ENCODE measurements at regions not wholly inside any gene's neighbourhood (a gene's known extent, or its start where the extent isn't known, plus 50 kb on each side); places are given as distances from the start of the nearest gene placed in this dataset.

- no peak overlapping the region for H3K4me3 ChIP-seq (ENCODE audit: insufficient read depth, low read length, poor library complexity, severe bottlenecking)
- no peak overlapping the region for H2AFZ ChIP-seq (ENCODE audit: low read depth, low read length, severe bottlenecking)
- no peaks in the 10 kb centered on the region for H3K36me3 ChIP-seq (ENCODE audit: low read length)
- H3K79me2 ChIP-seq (ENCODE audit: insufficient read depth, low read length), result no peaks in the 10 kb centered on the region
- no peak overlapping the region for H3K27ac ChIP-seq (ENCODE audit: low read depth, low read length)
- no peaks in the 10 kb centered on the region for H4K20me1 ChIP-seq (ENCODE audit: low read depth, low read length)
- no peak for TF ChIP-seq EZH2phosphoT487 (conservative IDR thresholded peaks at IDR 0.05; ENCODE audit: low read length)
- no peak for TF ChIP-seq CTCF (IDR thresholded peaks at IDR 0.05; ENCODE audit: insufficient read depth, low read length, poor library complexity, severe bottlenecking)
- H3K27me3 ChIP-seq (ENCODE audit: low read length), result no peaks in the 10 kb centered on the region
- H3K4me2 ChIP-seq (ENCODE audit: low read depth, low read length, poor library complexity, severe bottlenecking), result no peak overlapping the region
- no peaks in the 10 kb centered on the region for H3K9me2 ChIP-seq (replicated peaks; ENCODE audit: insufficient read depth, low read length)
- H3F3A ChIP-seq (ENCODE audit: insufficient read depth), result no peaks in the 10 kb centered on the region
- H3K9ac ChIP-seq (ENCODE audit: low read length), result no peak overlapping the region
- no peaks in the 10 kb centered on the region for H3K9me3 ChIP-seq (ENCODE audit: insufficient read depth, low read length)
Measured at GRCh38 chr3:140765246-140765645, 87.4 kb downstream of the TRIM42 start.

GRCh38 chr3:140766465-140766864 lies 88.6 kb downstream of the TRIM42 start:
- no peaks in the 10 kb centered on the region for H3K79me2 ChIP-seq (ENCODE audit: insufficient read depth, low read length)
- H3K9me3 ChIP-seq (ENCODE audit: insufficient read depth, low read length), result no peaks in the 10 kb centered on the region
- H2AFZ ChIP-seq (ENCODE audit: low read depth, low read length, severe bottlenecking), result no peak overlapping the region
- no peaks in the 10 kb centered on the region for H3F3A ChIP-seq (ENCODE audit: insufficient read depth)
- H3K4me2 ChIP-seq (ENCODE audit: low read depth, low read length, poor library complexity, severe bottlenecking), result no peak overlapping the region
- H3K27me3 ChIP-seq (ENCODE audit: low read length), result no peaks in the 10 kb centered on the region
- no peak overlapping the region for H3K4me3 ChIP-seq (ENCODE audit: insufficient read depth, low read length, poor library complexity, severe bottlenecking)
- H4K20me1 ChIP-seq (ENCODE audit: low read depth, low read length), result no peaks in the 10 kb centered on the region
- no peak for TF ChIP-seq EZH2phosphoT487 (conservative IDR thresholded peaks at IDR 0.05; ENCODE audit: low read length)
- no peak for TF ChIP-seq CTCF (IDR thresholded peaks at IDR 0.05; ENCODE audit: insufficient read depth, low read length, poor library complexity, severe bottlenecking)
- no peaks in the 10 kb centered on the region for H3K36me3 ChIP-seq (ENCODE audit: low read length)
- no peak overlapping the region for H3K9ac ChIP-seq (ENCODE audit: low read length)
- no peak overlapping the region for H3K27ac ChIP-seq (ENCODE audit: low read depth, low read length)
- H3K9me2 ChIP-seq (replicated peaks; ENCODE audit: insufficient read depth, low read length), result no peaks in the 10 kb centered on the region

GRCh38 chr3:140767566-140767965 lies 89.7 kb downstream of the TRIM42 start:
- H3F3A ChIP-seq (ENCODE audit: insufficient read depth), result no peaks in the 10 kb centered on the region
- H3K9me3 ChIP-seq (ENCODE audit: insufficient read depth, low read length), result no peaks in the 10 kb centered on the region
- H2AFZ ChIP-seq (ENCODE audit: low read depth, low read length, severe bottlenecking), result no peak overlapping the region
- no peaks in the 10 kb centered on the region for H3K36me3 ChIP-seq (ENCODE audit: low read length)
- no peak for TF ChIP-seq EZH2phosphoT487 (conservative IDR thresholded peaks at IDR 0.05; ENCODE audit: low read length)
- TF ChIP-seq CTCF (IDR thresholded peaks at IDR 0.05; ENCODE audit: insufficient read depth, low read length, poor library complexity, severe bottlenecking), result no peak
- no peaks in the 10 kb centered on the region for H4K20me1 ChIP-seq (ENCODE audit: low read depth, low read length)
- no peaks in the 10 kb centered on the region for H3K27me3 ChIP-seq (ENCODE audit: low read length)
- H3K9ac ChIP-seq (ENCODE audit: low read length), result no peak overlapping the region
- H3K79me2 ChIP-seq (ENCODE audit: insufficient read depth, low read length), result no peaks in the 10 kb centered on the region
- no peak overlapping the region for H3K4me3 ChIP-seq (ENCODE audit: insufficient read depth, low read length, poor library complexity, severe bottlenecking)
- no peak overlapping the region for H3K4me2 ChIP-seq (ENCODE audit: low read depth, low read length, poor library complexity, severe bottlenecking)
- H3K9me2 ChIP-seq (replicated peaks; ENCODE audit: insufficient read depth, low read length), result no peaks in the 10 kb centered on the region
- H3K27ac ChIP-seq (ENCODE audit: low read depth, low read length), result no peak overlapping the region

All from SU-DHL-6 (cell line).